HG02759 (cell line): ENCODE measurements at regions not wholly inside any gene's neighbourhood (a gene's known extent, or its start where the extent isn't known, plus 50 kb on each side); places are given as distances from the start of the nearest gene placed in this dataset.

Source experiments
- ATAC-seq: cut with Tn5 transposase; IDR thresholded peaks from one replicate; pipeline ENCODE4 v1.9.1; 2021; ENCODE audit warnings: mild to moderate bottlenecking, moderate library complexity; ENCODE audit not compliant: unreplicated experiment

- no peak for ATAC-seq
Measured at GRCh38 chr3:135719449-135719848, 246.1 kb upstream of the PPP2R3A start.

- ATAC-seq, result no peak
Measured at GRCh38 chr3:135728007-135728721, 237.4 kb upstream of the PPP2R3A start.

GRCh38 chr3:135731546-135731945 is 234.0 kb upstream of the PPP2R3A start:
- no peak for ATAC-seq

GRCh38 chr3:135736740-135737139 is 228.8 kb upstream of the PPP2R3A start:
- ATAC-seq, result no peak

- ATAC-seq, result no peak
Measured at GRCh38 chr3:135739779-135740178, 225.7 kb upstream of the PPP2R3A start.

GRCh38 chr3:135740211-135740610 is 225.3 kb upstream of the PPP2R3A start:
- no peak for ATAC-seq

- no peak for ATAC-seq
Measured at GRCh38 chr3:135740751-135741150, 224.8 kb upstream of the PPP2R3A start.

- no peak for ATAC-seq
Measured at GRCh38 chr3:135751991-135752390, 213.5 kb upstream of the PPP2R3A start.

GRCh38 chr3:135752851-135753250 is 212.7 kb upstream of the PPP2R3A start:
- no peak for ATAC-seq

GRCh38 chr3:135753506-135753905 is 212.0 kb upstream of the PPP2R3A start:
- no peak for ATAC-seq

- ATAC-seq, result no peak
Measured at GRCh38 chr3:135755330-135756105, 210.0 kb upstream of the PPP2R3A start.

- no peak for ATAC-seq
Measured at GRCh38 chr3:135756106-135756668, 209.3 kb upstream of the PPP2R3A start.

- no peak for ATAC-seq
Measured at GRCh38 chr3:135757421-135757820, 208.1 kb upstream of the PPP2R3A start.

- no peak for ATAC-seq
Measured at GRCh38 chr3:135758961-135759360, 206.6 kb upstream of the PPP2R3A start.

- ATAC-seq, result no peak
Measured at GRCh38 chr3:135759651-135760050, 205.9 kb upstream of the PPP2R3A start.

GRCh38 chr3:135760581-135760980 is 204.9 kb upstream of the PPP2R3A start:
- ATAC-seq, result no peak

GRCh38 chr3:135762188-135762856 is 203.2 kb upstream of the PPP2R3A start:
- no peak for ATAC-seq

- no peak for ATAC-seq
Measured at GRCh38 chr3:135766115-135766514, 199.4 kb upstream of the PPP2R3A start.

- ATAC-seq, result no peak
Measured at GRCh38 chr3:135771760-135772159, 193.8 kb upstream of the PPP2R3A start.

- ATAC-seq, result no peak
Measured at GRCh38 chr3:135779024-135779423, 186.5 kb upstream of the PPP2R3A start.

GRCh38 chr3:135779590-135780235 is 185.8 kb upstream of the PPP2R3A start:
- no peak for ATAC-seq
